Esophagus squamous epithelium (tissue), 5 donors: ENCODE measurements at regions not wholly inside any gene's neighbourhood (a gene's known extent, or its start where the extent isn't known, plus 50 kb on each side); places are given as distances from the start of the nearest gene placed in this dataset.

Experiments used
- DNase-seq: peaks from one replicate; lab custom pipeline; 2025; lab: John Stamatoyannopoulos, UW
- H3K27ac ChIP-seq, 4 donors: fragments of 200-600 bp; sonication (generic); one replicate each; pipeline ENCODE4 v1.5.1; 2016 to 2019; ENCODE audit warnings: mild to moderate bottlenecking in 1 of 4
- H3K27me3 ChIP-seq, 4 donors: fragments of 200-600 bp; sonication (generic); 1 replicate in 3 of 4; 2 replicates in 1 of 4; pipeline versions ENCODE4 v1.5.1 to v1.6.0; 2017 to 2021; ENCODE audit warnings: antibody characterized with exemption in 1 of 4
- H3K36me3 ChIP-seq, 3 donors: fragments of 200-600 bp; sonication (generic); one replicate each; pipeline ENCODE4 v1.5.1; 2016 to 2019
- H3K4me1 ChIP-seq, 3 donors: fragments of 200-600 bp; sonication (generic); one replicate each; pipeline ENCODE4 v1.5.1; 2017 to 2019
- H3K4me3 ChIP-seq, 4 donors: fragments of 200-600 bp; sonication (generic); 1 replicate in 3 of 4; 2 replicates in 1 of 4; pipeline ENCODE4 v1.5.1; 2016 to 2019; ENCODE audit warnings: mild to moderate bottlenecking in 2 of 4, moderate library complexity in 1 of 4
- H3K9me3 ChIP-seq, 3 donors: fragments of 200-600 bp; sonication (generic); one replicate each; pipeline ENCODE4 v1.5.1; 2016 to 2019
- CTCF ChIP-seq, 6 experiments: fragments of 450-650 bp in 4 of 6; fragments of 200-600 bp in 2 of 6; sonication (generic) in 2 of 6; IDR thresholded peaks; one replicate each; pipeline ENCODE4 v1.5.1; 2016 to 2019; ENCODE audit warnings: antibody characterized with exemption in 6 of 6, mild to moderate bottlenecking in 4 of 6, moderate library complexity in 4 of 6
- POLR2A ChIP-seq, 4 donors: fragments of 450-650 bp; IDR thresholded peaks; one replicate each; pipeline ENCODE4 v1.6.1; 2017; ENCODE audit warnings: antibody characterized with exemption in 4 of 4, mild to moderate bottlenecking in 4 of 4, moderate library complexity in 3 of 4
- WGBS, 2 donors: methylation state at CpG; one replicate each; pipeline ENCODE4 v1.1.5; 2018; 5-methylcytosine and 5-hydroxymethylcytosine counted together
- intact Hi-C: fragments of 100-400 bp; cut with DNase I; formaldehyde crosslinking; loops from one replicate; pipeline ENCODE4 v1.15.0; 2022
- donor health status: DM: yes; HTN: yes; CAD: no.

- intact Hi-C loops, result no loop called here
- Histone ChIP-seq H3K27me3 (peaks cover 0 to 58% (median 0%) of the 10 kb centered on the region in 4 donors), H3K4me1 (no peaks in the 10 kb centered on the region), H3K9me3 (no peaks in the 10 kb centered on the region), H3K27ac (no peak overlapping the region), H3K36me3 (no peaks in the 10 kb centered on the region), H3K4me3 (no peak overlapping the region)
- 30 to 48% methylated on average over 2 to 7 of the region's 15 CpGs for WGBS, 2 donors
- DNase-seq, result no peak
- TF ChIP-seq CTCF (IDR thresholded peaks at IDR 0.05) (no peak), POLR2A (IDR thresholded peaks at IDR 0.05) (no peak)
Measured at GRCh38 chr4:8707045-8707781, 114.6 kb downstream of the CPZ start.

- H3K27me3 ChIP-seq, result peaks cover 0 to 66% (median 0%) of the 10 kb centered on the region in 4 donors
- 55 to 76% methylated on average over 9 to 12 of the region's 21 CpGs for WGBS, 2 donors
- no peak overlapping the region for H3K27ac ChIP-seq
- intact Hi-C loops, result no loop called here
- H3K36me3 ChIP-seq, result no peaks in the 10 kb centered on the region
- H3K4me1 ChIP-seq, result no peaks in the 10 kb centered on the region
- no peak for TF ChIP-seq POLR2A (IDR thresholded peaks at IDR 0.05)
- H3K9me3 ChIP-seq, result no peaks in the 10 kb centered on the region
- no peak overlapping the region for H3K4me3 ChIP-seq
- DNase-seq, result no peak
Measured at GRCh38 chr4:8706216-8707044, 113.9 kb downstream of the CPZ start.

GRCh38 chr4:8705161-8706145, 112.9 kb downstream of the CPZ start:
- DNase-seq, result no peak
- peaks cover 0 to 75% (median 0%) of the 10 kb centered on the region in 4 donors for H3K27me3 ChIP-seq
- no peak overlapping the region for H3K4me3 ChIP-seq
- intact Hi-C loops, result no loop called here
- no peaks in the 10 kb centered on the region for H3K9me3 ChIP-seq
- H3K4me1 ChIP-seq, result peaks cover 0 to 3% (median 0%) of the 10 kb centered on the region in 3 donors
- no peaks in the 10 kb centered on the region for H3K36me3 ChIP-seq
- 46 to 52% methylated on average over 6 to 7 of the region's 23 CpGs for WGBS, 2 donors
- TF ChIP-seq POLR2A (IDR thresholded peaks at IDR 0.05) (no peak), CTCF (IDR thresholded peaks at IDR 0.05) (no peak)
- H3K27ac ChIP-seq, result no peak overlapping the region

- Histone ChIP-seq H3K27me3 (peaks cover 0 to 82% (median 0%) of the 10 kb centered on the region in 4 donors), H3K9me3 (no peaks in the 10 kb centered on the region), H3K27ac (no peak overlapping the region), H3K4me1 (peaks cover 0 to 8% (median 0%) of the 10 kb centered on the region in 3 donors), H3K4me3 (no peak overlapping the region), H3K36me3 (no peaks in the 10 kb centered on the region)
- WGBS, 2 donors, result 30 to 64% methylated on average over 4 to 5 of the region's 9 CpGs
- TF ChIP-seq CTCF (IDR thresholded peaks at IDR 0.05) (no peak), POLR2A (IDR thresholded peaks at IDR 0.05) (no peak)
- no peak for DNase-seq
- intact Hi-C loops, result no loop called here
Measured at GRCh38 chr4:8704632-8705031, 112.1 kb downstream of the CPZ start.

GRCh38 chr4:8703857-8704495, 111.4 kb downstream of the CPZ start:
- TF ChIP-seq CTCF (IDR thresholded peaks at IDR 0.05), result no peak
- no peak for TF ChIP-seq POLR2A (IDR thresholded peaks at IDR 0.05)
- peaks cover 0 to 85% (median 0%) of the 10 kb centered on the region in 4 donors for H3K27me3 ChIP-seq
- intact Hi-C loops, result no loop called here
- DNase-seq, result no peak
- no peak overlapping the region for H3K4me3 ChIP-seq
- no peak overlapping the region for H3K27ac ChIP-seq
- 56 to 59% methylated on average over 6 of the region's 11 CpGs for WGBS, 2 donors
- H3K36me3 ChIP-seq, result no peaks in the 10 kb centered on the region
- peaks cover 0 to 8% (median 0%) of the 10 kb centered on the region in 3 donors for H3K4me1 ChIP-seq
- H3K9me3 ChIP-seq, result no peaks in the 10 kb centered on the region
